ENCODE measurements at regions not wholly inside any gene's neighbourhood (a gene's known extent, or its start where the extent isn't known, plus 50 kb on each side); places are given as distances from the start of the nearest gene placed in this dataset.

DNA sequence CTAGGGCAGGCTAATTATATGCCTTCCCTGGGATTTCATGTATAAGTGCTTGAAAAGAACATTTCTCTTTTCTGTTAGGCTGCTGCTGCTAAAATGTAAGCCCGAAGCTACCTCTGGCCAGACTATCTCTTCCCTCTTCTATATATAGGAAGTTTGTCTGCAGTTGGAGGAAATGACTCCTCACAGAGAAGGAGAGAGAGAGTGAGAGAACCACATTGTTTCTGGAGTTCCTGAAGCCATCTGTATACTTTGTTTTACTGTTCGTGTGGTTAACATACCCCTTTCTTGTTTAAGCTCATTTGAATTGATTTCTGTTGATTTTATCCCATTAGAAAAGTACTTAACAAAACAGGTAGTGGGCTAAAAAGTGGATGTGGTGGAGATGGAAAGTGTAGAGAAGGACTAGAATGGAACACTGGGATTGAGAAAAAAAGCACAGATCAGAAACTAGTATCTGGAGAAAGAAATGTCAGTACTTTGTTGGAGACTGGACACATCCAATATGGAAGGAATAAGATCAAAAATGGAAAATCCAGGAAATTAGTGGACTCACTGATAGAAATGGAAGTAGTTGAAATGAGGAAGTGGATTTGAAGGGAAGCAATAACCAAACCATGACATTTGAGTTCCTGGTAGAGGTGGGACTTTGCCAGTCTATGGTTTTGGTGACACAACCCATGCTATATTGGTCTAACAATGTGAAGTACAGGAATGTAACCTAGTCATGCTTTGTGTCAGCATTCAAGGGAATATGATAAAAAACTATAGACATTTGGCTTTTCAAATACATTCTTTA is 112.6 kb downstream of the TMA16 start:
- H3K9me3 ChIP-seq (ENCODE audit: low read length): peaks cover 3% of the 10 kb centered on the region
- no peaks in the 10 kb centered on the region for H4K20me1 ChIP-seq (ENCODE audit: insufficient read depth)
- H3K27me3 ChIP-seq (ENCODE audit: insufficient read depth, low read depth, low read length): no peaks in the 10 kb centered on the region
- H3K9me2 ChIP-seq (ENCODE audit: insufficient read depth, low read length): no peaks in the 10 kb centered on the region
- no peak overlapping the region for H3K9ac ChIP-seq (ENCODE audit: low read length)
- H3K4me2 ChIP-seq (ENCODE audit: low read length): no peak overlapping the region
- no peak overlapping the region for H3K27ac ChIP-seq (ENCODE audit: low read length)
- no peak for TF ChIP-seq TAF1 (IDR thresholded peaks at IDR 0.05; ENCODE audit: low read depth)
- no peak for TF ChIP-seq MXI1 (conservative IDR thresholded peaks at IDR 0.05; ENCODE audit: poor library complexity, severe bottlenecking)
- no peak for TF ChIP-seq POLR2AphosphoS5 (IDR thresholded peaks at IDR 0.05)
- no peak for TF ChIP-seq RAD21 (conservative IDR thresholded peaks at IDR 0.05)
- TF ChIP-seq SMC3 (conservative IDR thresholded peaks at IDR 0.05; ENCODE audit: poor library complexity): no peak
- no peak for TF ChIP-seq REST (IDR thresholded peaks at IDR 0.05; ENCODE audit: borderline replicate concordance)
- no peak for TF ChIP-seq EZH2 (IDR thresholded peaks at IDR 0.05; ENCODE audit: borderline replicate concordance, insufficient read depth, low read length, poor library complexity, severe bottlenecking)
- no peak for TF ChIP-seq EP300 (conservative IDR thresholded peaks at IDR 0.05; ENCODE audit: poor library complexity, severe bottlenecking)
- H2AFZ ChIP-seq (ENCODE audit: low read depth, low read length): no peak overlapping the region
- H3K79me2 ChIP-seq (replicated peaks; ENCODE audit: insufficient read depth, low read length): no peaks in the 10 kb centered on the region
- no peaks in the 10 kb centered on the region for H3K36me3 ChIP-seq (ENCODE audit: insufficient read depth, low read length)
- H3F3A ChIP-seq (ENCODE audit: insufficient read depth, low read length, poor library complexity, severe bottlenecking): no peaks in the 10 kb centered on the region
- H3K4me3 ChIP-seq (ENCODE audit: low read length): no peak overlapping the region

GRCh38 chr4:163609019-163609418 is 114.5 kb downstream of the TMA16 start:
- no peaks in the 10 kb centered on the region for H3K36me3 ChIP-seq (ENCODE audit: insufficient read depth, low read length)
- H3K27ac ChIP-seq (ENCODE audit: low read length): no peak overlapping the region
- H3K27me3 ChIP-seq (ENCODE audit: insufficient read depth, low read depth, low read length): no peaks in the 10 kb centered on the region
- H3K9me2 ChIP-seq (ENCODE audit: insufficient read depth, low read length): no peaks in the 10 kb centered on the region
- H2AFZ ChIP-seq (ENCODE audit: low read depth, low read length): no peak overlapping the region
- H3K4me2 ChIP-seq (ENCODE audit: low read length): no peak overlapping the region
- no peaks in the 10 kb centered on the region for H3F3A ChIP-seq (ENCODE audit: insufficient read depth, low read length, poor library complexity, severe bottlenecking)
- no peaks in the 10 kb centered on the region for H3K79me2 ChIP-seq (replicated peaks; ENCODE audit: insufficient read depth, low read length)
- H3K9ac ChIP-seq (ENCODE audit: low read length): no peak overlapping the region
- no peak overlapping the region for H3K4me3 ChIP-seq (ENCODE audit: low read length)
- no peak for TF ChIP-seq RAD21 (conservative IDR thresholded peaks at IDR 0.05)
- no peak for TF ChIP-seq EP300 (conservative IDR thresholded peaks at IDR 0.05; ENCODE audit: poor library complexity, severe bottlenecking)
- TF ChIP-seq EZH2 (IDR thresholded peaks at IDR 0.05; ENCODE audit: borderline replicate concordance, insufficient read depth, low read length, poor library complexity, severe bottlenecking): no peak
- TF ChIP-seq REST (IDR thresholded peaks at IDR 0.05; ENCODE audit: borderline replicate concordance): no peak
- no peak for TF ChIP-seq CTCF (IDR thresholded peaks at IDR 0.05; ENCODE audit: poor library complexity, severe bottlenecking)
- TF ChIP-seq TAF1 (IDR thresholded peaks at IDR 0.05; ENCODE audit: low read depth): no peak
- TF ChIP-seq POLR2AphosphoS5 (IDR thresholded peaks at IDR 0.05): no peak
- no peak for TF ChIP-seq MXI1 (conservative IDR thresholded peaks at IDR 0.05; ENCODE audit: poor library complexity, severe bottlenecking)
- no peak for TF ChIP-seq SMC3 (conservative IDR thresholded peaks at IDR 0.05; ENCODE audit: poor library complexity)
- no peaks in the 10 kb centered on the region for H4K20me1 ChIP-seq (ENCODE audit: insufficient read depth)
- peaks cover 3% of the 10 kb centered on the region for H3K9me3 ChIP-seq (ENCODE audit: low read length)
